HG02970 (cell line): ENCODE measurements at regions not wholly inside any gene's neighbourhood (a gene's known extent, or its start where the extent isn't known, plus 50 kb on each side); places are given as distances from the start of the nearest gene placed in this dataset.

Experiments
- ATAC-seq: cut with Tn5 transposase; IDR thresholded peaks from one replicate; pipeline ENCODE4 v1.9.1; 2021; ENCODE audit warnings: mild to moderate bottlenecking, moderate library complexity, moderate number of reproducible peaks; ENCODE audit not compliant: unreplicated experiment, low FRiP score

- ATAC-seq = no peak
Measured at GRCh38 chr7:136079934-136080333, 102.8 kb upstream of the MTPN start.

DNA sequence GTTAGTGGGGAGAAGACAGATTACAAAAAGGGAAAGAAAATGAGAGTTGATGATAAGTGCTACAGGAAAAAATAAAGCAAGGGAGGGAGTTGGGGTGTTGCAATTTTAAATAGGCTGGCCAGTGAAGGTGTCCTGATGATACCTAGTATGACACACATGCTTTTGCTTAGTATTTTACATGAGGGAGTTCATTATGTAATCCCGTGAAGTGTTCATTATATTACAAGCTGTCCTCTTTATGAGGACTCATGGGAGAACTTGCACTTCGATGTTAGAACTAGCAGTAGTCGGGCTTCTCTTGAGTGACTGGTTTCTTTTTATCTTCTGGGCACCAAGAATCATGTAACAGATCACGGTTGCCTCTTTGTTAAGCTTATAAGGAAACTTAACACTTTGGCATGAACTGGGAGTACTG, 102.3 kb upstream of the MTPN start:
- no peak for ATAC-seq

GRCh38 chr7:136079066-136079465, 101.9 kb upstream of the MTPN start:
- no peak for ATAC-seq

GRCh38 chr7:136078630-136079029, 101.5 kb upstream of the MTPN start:
- ATAC-seq = no peak

DNA sequence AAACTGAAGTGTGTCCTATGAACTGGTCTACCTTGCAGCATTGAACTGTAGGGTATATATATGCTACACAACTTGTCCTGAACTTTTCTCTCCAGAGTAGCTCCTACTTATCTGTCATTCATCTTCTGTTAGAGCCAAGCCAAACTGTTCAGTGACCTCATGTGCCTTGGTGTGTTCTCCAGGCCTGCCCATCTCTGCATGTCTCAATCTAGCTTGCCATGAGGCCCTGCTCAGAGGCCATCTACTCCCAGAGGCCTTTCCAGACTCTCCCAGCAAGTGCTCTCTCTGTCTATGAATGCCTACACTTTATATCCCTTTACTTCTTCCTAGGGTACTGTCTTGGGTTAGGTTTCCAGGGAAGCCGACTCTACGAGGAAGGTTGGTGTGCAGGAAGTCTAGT, 99.8 kb upstream of the MTPN start:
- no peak for ATAC-seq

GRCh38 chr7:136074843-136075242, 97.7 kb upstream of the MTPN start:
- no peak for ATAC-seq

GRCh38 chr7:136072447-136072846, 95.3 kb upstream of the MTPN start:
- ATAC-seq = no peak

GRCh38 chr7:136070736-136071505, 93.8 kb upstream of the MTPN start:
- no peak for ATAC-seq

DNA sequence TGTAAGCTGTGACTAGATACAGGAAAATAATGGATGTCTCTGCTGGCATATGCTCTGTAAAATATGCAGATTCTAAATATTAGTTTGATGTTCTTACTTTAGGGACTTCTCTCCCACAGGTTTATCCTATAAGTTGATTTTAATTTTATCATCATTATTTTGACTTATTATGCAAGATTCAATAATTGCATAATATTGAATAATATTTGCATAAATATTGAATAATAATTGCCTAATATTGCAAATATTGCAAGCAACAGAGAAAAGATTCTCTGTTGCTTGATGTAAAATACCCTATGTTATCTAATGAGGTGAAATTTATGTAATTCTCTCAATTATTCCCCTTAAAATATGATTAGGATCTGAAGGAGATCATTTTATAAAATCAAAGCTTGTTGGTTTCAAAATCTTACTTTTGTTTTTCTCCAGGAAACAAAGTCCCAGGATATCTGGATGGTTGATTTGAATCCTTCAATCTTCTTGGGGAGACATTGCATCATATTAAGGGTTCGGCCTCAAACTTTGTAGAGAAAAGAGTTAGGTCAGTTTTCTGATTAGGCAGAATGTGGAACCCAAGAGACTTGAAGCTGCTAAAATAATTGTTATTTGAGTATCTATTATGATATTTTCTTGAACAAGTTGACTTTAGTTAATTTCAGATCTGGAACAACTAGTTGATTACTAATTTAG, 92.8 kb upstream of the MTPN start:
- no peak for ATAC-seq

DNA sequence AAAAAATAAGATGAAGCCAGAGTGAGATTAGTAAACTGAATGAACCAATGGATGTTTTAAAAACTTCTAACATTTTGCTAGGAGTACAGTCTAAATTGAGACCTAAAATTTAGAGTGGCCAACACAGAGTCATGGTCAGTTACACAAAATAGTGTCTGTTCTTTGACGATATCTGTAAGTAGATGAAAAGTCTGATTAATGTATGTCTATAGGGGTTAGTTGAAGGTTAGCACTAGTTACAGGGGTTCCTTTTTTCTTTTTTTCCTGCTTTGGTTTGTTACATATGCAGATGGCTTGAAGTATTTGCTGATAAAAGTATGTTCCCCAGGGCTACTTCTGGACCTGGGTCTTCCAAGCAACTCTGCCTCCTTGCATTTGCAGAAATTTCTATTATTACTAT, 90.1 kb upstream of the MTPN start:
- no peak for ATAC-seq

GRCh38 chr7:136066304-136067143, 89.4 kb upstream of the MTPN start:
- ATAC-seq = no peak

DNA sequence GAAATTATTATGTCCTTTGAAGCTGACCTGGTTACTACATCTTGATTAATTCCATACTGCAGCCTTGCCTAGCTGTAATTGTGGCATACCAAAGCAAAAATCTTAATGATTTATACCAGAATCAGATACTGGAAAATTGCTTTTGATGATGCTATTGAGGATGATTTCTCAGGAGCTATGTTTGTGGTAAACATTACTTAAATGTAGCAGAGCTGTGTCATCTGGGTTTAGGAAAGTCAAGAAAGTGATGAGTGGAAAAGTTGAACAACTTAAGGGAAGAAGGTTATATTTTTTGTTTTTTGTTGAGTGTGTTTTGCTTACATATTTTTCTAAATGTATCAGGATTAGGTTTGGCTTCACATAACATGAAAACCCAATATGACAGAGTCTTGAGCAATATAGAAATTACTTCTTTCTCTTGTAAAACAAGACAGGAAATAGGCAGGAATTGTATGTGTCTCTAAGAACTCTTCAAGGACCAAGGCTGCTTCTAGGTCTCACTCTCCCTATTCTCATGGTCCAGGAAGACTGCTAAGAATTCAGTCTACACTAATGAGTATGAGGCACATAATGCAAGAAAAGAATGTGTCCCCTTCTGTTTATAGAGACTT, 87.6 kb upstream of the MTPN start:
- no peak for ATAC-seq

DNA sequence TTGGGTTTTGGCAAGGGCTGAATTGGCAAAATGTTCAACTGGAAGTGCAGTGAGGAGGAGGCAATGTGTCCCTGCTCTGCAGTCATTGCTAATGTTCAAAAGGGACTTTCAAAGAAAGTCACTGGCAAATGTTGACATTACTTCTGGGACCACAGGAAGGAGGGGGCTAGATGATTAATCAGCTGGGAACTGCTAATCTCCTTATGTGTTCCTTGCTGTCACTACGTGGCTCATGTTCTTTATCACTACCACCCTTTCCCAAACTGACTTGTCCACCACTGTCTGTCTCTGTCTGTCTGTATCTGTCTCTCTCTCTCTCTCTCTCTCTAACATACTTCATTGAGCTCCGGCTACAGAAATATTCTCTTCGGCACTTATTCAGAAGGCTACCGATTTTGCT, 86.9 kb upstream of the MTPN start:
- no peak for ATAC-seq

- ATAC-seq = no peak
Measured at GRCh38 chr7:136063326-136063666, 86.1 kb upstream of the MTPN start.

GRCh38 chr7:136062625-136063325, 85.6 kb upstream of the MTPN start:
- ATAC-seq = no peak

- ATAC-seq = no peak
Measured at GRCh38 chr7:136061433-136061832, 84.3 kb upstream of the MTPN start.

GRCh38 chr7:136058546-136058945, 81.4 kb upstream of the MTPN start:
- no peak for ATAC-seq

GRCh38 chr7:136057509-136057908, 80.3 kb upstream of the MTPN start:
- no peak for ATAC-seq

- no peak for ATAC-seq
Measured at GRCh38 chr7:136056651-136057231, 79.6 kb upstream of the MTPN start.

- ATAC-seq = no peak
Measured at GRCh38 chr7:136055266-136055665, 78.1 kb upstream of the MTPN start.
